HG03378 (cell line): ENCODE measurements at regions not wholly inside any gene's neighbourhood (a gene's known extent, or its start where the extent isn't known, plus 50 kb on each side); places are given as distances from the start of the nearest gene placed in this dataset.
"Not testable (repeated sequence)": the region's sequence is repeated elsewhere in the genome, so short reads cannot be mapped to it uniquely, and the experiment has no call there.

ENCODE experiments used
- ATAC-seq: cut with Tn5 transposase; IDR thresholded peaks from one replicate; pipeline ENCODE4 v1.9.1; 2021; ENCODE audit warnings: mild to moderate bottlenecking, moderate library complexity; ENCODE audit not compliant: unreplicated experiment

- ATAC-seq = no peak
Measured at GRCh38 chr15:21262851-21263425, 177.4 kb downstream of the POTEB3 start.

- no peak for ATAC-seq
Measured at GRCh38 chr15:21261965-21262850, 178.1 kb downstream of the POTEB3 start.

DNA sequence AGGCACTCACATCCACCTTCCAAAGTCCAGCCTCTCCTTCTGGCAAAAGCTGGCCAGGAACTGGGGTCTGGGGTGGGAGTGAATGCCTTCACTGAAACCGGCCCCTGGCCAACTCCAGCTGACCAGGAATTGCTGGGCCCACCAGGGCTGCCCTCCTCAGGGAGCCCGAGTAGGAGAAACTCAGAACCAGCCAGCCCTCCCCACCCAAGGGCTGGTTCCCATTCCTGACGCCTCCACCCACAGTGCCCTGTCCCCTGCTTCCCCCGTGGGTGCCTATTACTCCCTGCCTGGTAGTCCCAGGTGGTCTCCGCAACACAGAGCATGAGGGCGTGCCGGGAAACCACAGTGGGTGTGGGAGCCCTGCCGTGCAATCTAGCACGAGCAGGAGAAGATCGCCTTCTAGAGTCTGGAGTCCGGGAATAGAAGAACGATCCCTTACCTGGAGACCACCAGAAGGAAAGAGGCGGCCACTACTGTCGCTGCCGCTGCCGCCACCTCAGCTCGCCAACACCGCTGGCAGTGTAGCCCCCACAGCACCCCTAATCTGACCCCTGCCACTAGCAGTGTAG is 178.8 kb downstream of the POTEB3 start:
- ATAC-seq = no peak

GRCh38 chr15:21260966-21261395 is 179.3 kb downstream of the POTEB3 start:
- ATAC-seq = no peak

DNA sequence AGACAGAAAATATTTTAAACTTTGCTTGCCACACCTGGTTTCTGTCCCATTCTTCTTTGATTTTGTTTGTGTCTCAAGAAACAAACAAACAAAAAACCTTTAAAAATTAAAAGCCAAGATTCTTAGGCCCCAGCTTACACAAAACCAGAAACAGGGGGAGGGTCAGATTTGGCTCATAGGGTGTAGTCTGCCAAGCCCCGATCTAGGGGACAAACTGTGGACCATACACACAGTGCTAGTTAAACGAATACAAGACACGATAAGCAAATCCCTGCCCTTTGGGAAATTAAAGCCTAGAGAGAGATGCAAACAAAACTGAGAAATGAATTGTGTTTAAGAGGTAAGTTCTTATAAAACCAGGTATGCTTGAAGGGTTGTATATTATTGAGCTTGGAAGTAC is 181.7 kb downstream of the POTEB3 start:
- ATAC-seq = not testable (repeated sequence)

DNA sequence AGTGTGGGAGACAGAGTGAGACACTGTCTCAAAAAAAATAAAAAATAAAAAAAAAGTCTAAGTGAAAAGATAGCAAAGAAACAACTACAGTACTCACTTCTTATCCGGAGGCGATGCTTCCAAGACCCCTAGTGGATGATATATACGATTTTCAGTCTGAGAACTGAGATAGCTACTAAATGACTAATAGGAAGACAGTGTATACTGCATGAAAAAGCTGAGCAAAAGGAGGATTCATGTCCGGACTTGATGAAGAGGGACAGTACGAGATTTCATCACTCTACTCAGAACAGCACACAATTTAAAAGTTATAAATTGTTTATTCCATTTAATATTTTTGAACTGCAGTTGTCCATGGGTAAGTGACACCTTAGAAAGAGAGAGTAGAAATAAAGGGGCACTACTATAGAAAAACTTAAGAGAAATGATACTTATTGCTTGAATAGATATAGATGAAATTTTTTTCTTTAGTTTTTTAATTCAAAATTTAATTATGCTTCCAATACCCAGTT is 190.7 kb downstream of the POTEB3 start:
- ATAC-seq = not testable (repeated sequence)
